ENCODE measurements at regions not wholly inside any gene's neighbourhood (a gene's known extent, or its start where the extent isn't known, plus 50 kb on each side); places are given as distances from the start of the nearest gene placed in this dataset.

DNA sequence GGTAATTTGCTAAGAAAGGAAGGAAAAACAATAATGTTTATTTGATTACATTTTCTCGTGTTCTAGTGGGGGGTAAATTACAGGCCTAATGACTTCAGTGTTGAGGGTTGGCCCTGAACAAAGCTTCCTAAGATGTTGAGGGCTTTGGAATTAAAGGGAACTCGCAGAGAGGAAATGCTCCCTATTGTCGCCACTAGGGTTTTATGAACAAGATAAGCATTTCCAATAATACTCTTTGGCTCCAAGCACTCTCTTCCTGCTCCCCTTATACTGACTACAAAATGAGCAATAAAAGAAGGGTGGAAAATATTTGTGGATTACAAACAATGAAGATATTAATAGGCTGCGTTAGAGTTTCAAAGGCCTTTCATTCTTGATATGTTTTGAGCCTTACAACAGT lies 363.6 kb downstream of the HS3ST3B1 start:
- TF ChIP-seq, protein P1, sequence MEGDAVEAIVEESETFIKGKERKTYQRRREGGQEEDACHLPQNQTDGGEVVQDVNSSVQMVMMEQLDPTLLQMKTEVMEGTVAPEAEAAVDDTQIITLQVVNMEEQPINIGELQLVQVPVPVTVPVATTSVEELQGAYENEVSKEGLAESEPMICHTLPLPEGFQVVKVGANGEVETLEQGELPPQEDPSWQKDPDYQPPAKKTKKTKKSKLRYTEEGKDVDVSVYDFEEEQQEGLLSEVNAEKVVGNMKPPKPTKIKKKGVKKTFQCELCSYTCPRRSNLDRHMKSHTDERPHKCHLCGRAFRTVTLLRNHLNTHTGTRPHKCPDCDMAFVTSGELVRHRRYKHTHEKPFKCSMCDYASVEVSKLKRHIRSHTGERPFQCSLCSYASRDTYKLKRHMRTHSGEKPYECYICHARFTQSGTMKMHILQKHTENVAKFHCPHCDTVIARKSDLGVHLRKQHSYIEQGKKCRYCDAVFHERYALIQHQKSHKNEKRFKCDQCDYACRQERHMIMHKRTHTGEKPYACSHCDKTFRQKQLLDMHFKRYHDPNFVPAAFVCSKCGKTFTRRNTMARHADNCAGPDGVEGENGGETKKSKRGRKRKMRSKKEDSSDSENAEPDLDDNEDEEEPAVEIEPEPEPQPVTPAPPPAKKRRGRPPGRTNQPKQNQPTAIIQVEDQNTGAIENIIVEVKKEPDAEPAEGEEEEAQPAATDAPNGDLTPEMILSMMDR (IDR thresholded peaks at IDR 0.05; ENCODE audit: low read length), result no peak
- no peak for TF ChIP-seq EZH2 (IDR thresholded peaks at IDR 0.05; ENCODE audit: borderline replicate concordance, low read length)
